OCI-LY3 (cell line): ENCODE measurements at regions not wholly inside any gene's neighbourhood (a gene's known extent, or its start where the extent isn't known, plus 50 kb on each side); places are given as distances from the start of the nearest gene placed in this dataset.

Experiments used
- EZH2phosphoT487 ChIP-seq: fragments of 200-600 bp; shearing (Covaris generic); IDR thresholded peaks from 2 replicates; pipeline ENCODE4 v1.6.1; 2018; ENCODE audit warnings: antibody characterized with exemption, mixed run types, low read depth
- TF ChIP-seq, protein P1 (sequence below): fragments of 200-600, 300-600 bp; sonication (generic); IDR thresholded peaks from 2 replicates; pipeline ENCODE4 v1.5.1; 2014; ENCODE audit warnings: antibody characterized with exemption, low read length, low read depth

- TF ChIP-seq, protein P1, sequence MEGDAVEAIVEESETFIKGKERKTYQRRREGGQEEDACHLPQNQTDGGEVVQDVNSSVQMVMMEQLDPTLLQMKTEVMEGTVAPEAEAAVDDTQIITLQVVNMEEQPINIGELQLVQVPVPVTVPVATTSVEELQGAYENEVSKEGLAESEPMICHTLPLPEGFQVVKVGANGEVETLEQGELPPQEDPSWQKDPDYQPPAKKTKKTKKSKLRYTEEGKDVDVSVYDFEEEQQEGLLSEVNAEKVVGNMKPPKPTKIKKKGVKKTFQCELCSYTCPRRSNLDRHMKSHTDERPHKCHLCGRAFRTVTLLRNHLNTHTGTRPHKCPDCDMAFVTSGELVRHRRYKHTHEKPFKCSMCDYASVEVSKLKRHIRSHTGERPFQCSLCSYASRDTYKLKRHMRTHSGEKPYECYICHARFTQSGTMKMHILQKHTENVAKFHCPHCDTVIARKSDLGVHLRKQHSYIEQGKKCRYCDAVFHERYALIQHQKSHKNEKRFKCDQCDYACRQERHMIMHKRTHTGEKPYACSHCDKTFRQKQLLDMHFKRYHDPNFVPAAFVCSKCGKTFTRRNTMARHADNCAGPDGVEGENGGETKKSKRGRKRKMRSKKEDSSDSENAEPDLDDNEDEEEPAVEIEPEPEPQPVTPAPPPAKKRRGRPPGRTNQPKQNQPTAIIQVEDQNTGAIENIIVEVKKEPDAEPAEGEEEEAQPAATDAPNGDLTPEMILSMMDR: no peak
- no peak for TF ChIP-seq EZH2phosphoT487
Observed at GRCh38 chr4:93896516-93896915, 68.0 kb downstream of the ATOH1 start.
